ENCODE measurements at regions not wholly inside any gene's neighbourhood (a gene's known extent, or its start where the extent isn't known, plus 50 kb on each side); places are given as distances from the start of the nearest gene placed in this dataset.

GRCh38 chr4:42311591-42311990, 85.7 kb upstream of the SHISA3 start:
- TF ChIP-seq EZH2 (optimal IDR thresholded peaks at IDR 0.05; ENCODE audit: low read depth, low read length) (no peak), CTCF (IDR thresholded peaks at IDR 0.05; ENCODE audit: low read length) (no peak)
